ENCODE measurements at regions not wholly inside any gene's neighbourhood (a gene's known extent, or its start where the extent isn't known, plus 50 kb on each side); places are given as distances from the start of the nearest gene placed in this dataset.
"Not testable (repeated sequence)": the region's sequence is repeated elsewhere in the genome, so short reads cannot be mapped to it uniquely, and the experiment has no call there.

- intact Hi-C loops (cut with DNase I), result no loop called here
- Histone ChIP-seq H3K36me3 (no peaks in the 10 kb centered on the region), H3K27ac (no peak overlapping the region), H3K4me3 (no peak overlapping the region), H3K9me3 (no peaks in the 10 kb centered on the region), H3K27me3 (ENCODE audit: low read depth) (peaks cover 3% of the 10 kb centered on the region), H3K4me1 (no peaks in the 10 kb centered on the region)
- no peak for ATAC-seq
- no peak for TF ChIP-seq CTCF (IDR thresholded peaks at IDR 0.05)
- DNase-seq, result no peak
Measured at GRCh38 chr11:70597006-70597555, 198.8 kb downstream of the CTTN start.

GRCh38 chr11:70597751-70598625, 199.7 kb downstream of the CTTN start:
- Histone ChIP-seq H3K4me3 (no peak overlapping the region), H3K9me3 (no peaks in the 10 kb centered on the region), H3K27me3 (ENCODE audit: low read depth) (peaks cover 3% of the 10 kb centered on the region), H3K4me1 (no peaks in the 10 kb centered on the region), H3K36me3 (no peaks in the 10 kb centered on the region), H3K27ac (no peak overlapping the region)
- intact Hi-C loops (cut with DNase I), result no loop called here
- DNase-seq (no peak), ATAC-seq (no peak)
- no peak for TF ChIP-seq CTCF (IDR thresholded peaks at IDR 0.05)

- H3K27me3 ChIP-seq (ENCODE audit: low read depth); intact Hi-C loops (cut with DNase I); DNase-seq; H3K36me3 ChIP-seq; H3K27ac ChIP-seq; H3K4me3 ChIP-seq; H3K4me1 ChIP-seq; H3K9me3 ChIP-seq; ATAC-seq: not testable (repeated sequence)
Measured at GRCh38 chr11:70600911-70601415, 202.6 kb downstream of the CTTN start.

- no peaks in the 10 kb centered on the region for H3K9me3 ChIP-seq
- H3K4me1 ChIP-seq, result peaks cover 9% of the 10 kb centered on the region
- peaks cover 3% of the 10 kb centered on the region for H3K27me3 ChIP-seq (ENCODE audit: low read depth)
- H3K27ac ChIP-seq, result no peak overlapping the region
- intact Hi-C loops (cut with DNase I), result no loop called here
- no peak overlapping the region for H3K4me3 ChIP-seq
- ATAC-seq, result no peak
- no peak for DNase-seq
- no peak for TF ChIP-seq CTCF (IDR thresholded peaks at IDR 0.05)
- H3K36me3 ChIP-seq, result no peaks in the 10 kb centered on the region
Measured at GRCh38 chr11:70601861-70602538, 203.7 kb downstream of the CTTN start.

- H3K27me3 ChIP-seq (ENCODE audit: low read depth), result no peaks in the 10 kb centered on the region
- intact Hi-C loops (cut with DNase I), result no loop called here
- H3K36me3 ChIP-seq, result no peaks in the 10 kb centered on the region
- H3K9me3 ChIP-seq, result no peaks in the 10 kb centered on the region
- H3K4me1 ChIP-seq, result peaks cover 9% of the 10 kb centered on the region
- H3K4me3 ChIP-seq, result no peak overlapping the region
- H3K27ac ChIP-seq, result no peak overlapping the region
- no peak for TF ChIP-seq CTCF (IDR thresholded peaks at IDR 0.05)
- peak in 1 of 2 donors; percentile 31 for ATAC-seq
- no peak for DNase-seq
Measured at GRCh38 chr11:70603114-70603755, 204.9 kb downstream of the CTTN start.

Measured in lower lobe of right lung (tissue), 2 donors.